ENCODE measurements at regions not wholly inside any gene's neighbourhood (a gene's known extent, or its start where the extent isn't known, plus 50 kb on each side); places are given as distances from the start of the nearest gene placed in this dataset.
A peak's percentile ranks its signal among the peaks of the same experiment; 100 is the strongest.
"Not testable (repeated sequence)": the region's sequence is repeated elsewhere in the genome, so short reads cannot be mapped to it uniquely, and the experiment has no call there.

- H3K27me3 ChIP-seq (ENCODE audit: control insufficient read depth, insufficient read depth, low read length) = no peaks in the 10 kb centered on the region
- H3K9me3 ChIP-seq (replicated peaks; ENCODE audit: control insufficient read depth, low read depth, low read length) = no peaks in the 10 kb centered on the region
- no peaks in the 10 kb centered on the region for H3K36me3 ChIP-seq (ENCODE audit: control insufficient read depth, insufficient read depth, low read length)
- H3K4me3 ChIP-seq (ENCODE audit: low read length) = no peak overlapping the region
- H3K27ac ChIP-seq (ENCODE audit: low read length) = no peak overlapping the region
- no peak for DNase-seq
- H3K4me1 ChIP-seq (ENCODE audit: control insufficient read depth, insufficient read depth, low read length) = no peaks in the 10 kb centered on the region
- no CpG with 5 or more reads among the region's 2 CpGs for WGBS (ENCODE audit: insufficient coverage)
Measured at GRCh38 chr5:106986006-106986405, 684.7 kb downstream of the EFNA5 start.

GRCh38 chr5:106985174-106985573 lies 685.6 kb downstream of the EFNA5 start:
- H3K27me3 ChIP-seq (ENCODE audit: control insufficient read depth, insufficient read depth, low read length) = no peaks in the 10 kb centered on the region
- no peaks in the 10 kb centered on the region for H3K9me3 ChIP-seq (replicated peaks; ENCODE audit: control insufficient read depth, low read depth, low read length)
- H3K4me1 ChIP-seq (ENCODE audit: control insufficient read depth, insufficient read depth, low read length) = no peaks in the 10 kb centered on the region
- H3K27ac ChIP-seq (ENCODE audit: low read length) = no peak overlapping the region
- DNase-seq = no peak
- no peak overlapping the region for H3K4me3 ChIP-seq (ENCODE audit: low read length)
- no CpG with 5 or more reads among the region's 6 CpGs for WGBS (ENCODE audit: insufficient coverage)
- H3K36me3 ChIP-seq (ENCODE audit: control insufficient read depth, insufficient read depth, low read length) = no peaks in the 10 kb centered on the region

GRCh38 chr5:106979178-106979577 lies 691.6 kb downstream of the EFNA5 start:
- H3K4me3 ChIP-seq (ENCODE audit: low read length); H3K27ac ChIP-seq (ENCODE audit: low read length); H3K9me3 ChIP-seq (replicated peaks; ENCODE audit: control insufficient read depth, low read depth, low read length); H3K4me1 ChIP-seq (ENCODE audit: control insufficient read depth, insufficient read depth, low read length); H3K27me3 ChIP-seq (ENCODE audit: control insufficient read depth, insufficient read depth, low read length); H3K36me3 ChIP-seq (ENCODE audit: control insufficient read depth, insufficient read depth, low read length); DNase-seq: not testable (repeated sequence)
- WGBS (ENCODE audit: insufficient coverage) = 80% methylated on average over 4 of the region's 11 CpGs

GRCh38 chr5:106978582-106979165 lies 692.1 kb downstream of the EFNA5 start:
- not testable (repeated sequence) for DNase-seq; H3K4me3 ChIP-seq (ENCODE audit: low read length); H3K27me3 ChIP-seq (ENCODE audit: control insufficient read depth, insufficient read depth, low read length); H3K36me3 ChIP-seq (ENCODE audit: control insufficient read depth, insufficient read depth, low read length); H3K4me1 ChIP-seq (ENCODE audit: control insufficient read depth, insufficient read depth, low read length); H3K27ac ChIP-seq (ENCODE audit: low read length); H3K9me3 ChIP-seq (replicated peaks; ENCODE audit: control insufficient read depth, low read depth, low read length)
- WGBS (ENCODE audit: insufficient coverage) = 76% methylated on average over 5 of the region's 13 CpGs

GRCh38 chr5:106976363-106976762 lies 694.4 kb downstream of the EFNA5 start:
- H3K4me3 ChIP-seq (ENCODE audit: low read length) = no peak overlapping the region
- H3K9me3 ChIP-seq (replicated peaks; ENCODE audit: control insufficient read depth, low read depth, low read length) = no peaks in the 10 kb centered on the region
- no peak overlapping the region for H3K27ac ChIP-seq (ENCODE audit: low read length)
- peak; percentile 6 for DNase-seq
- H3K36me3 ChIP-seq (ENCODE audit: control insufficient read depth, insufficient read depth, low read length) = no peaks in the 10 kb centered on the region
- whole genome bisulfite sequencing (ENCODE audit: insufficient coverage) = no CpG with 5 or more reads among the region's 3 CpGs
- no peaks in the 10 kb centered on the region for H3K4me1 ChIP-seq (ENCODE audit: control insufficient read depth, insufficient read depth, low read length)
- H3K27me3 ChIP-seq (ENCODE audit: control insufficient read depth, insufficient read depth, low read length) = no peaks in the 10 kb centered on the region

- no peak overlapping the region for H3K27ac ChIP-seq (ENCODE audit: low read length)
- H3K4me3 ChIP-seq (ENCODE audit: low read length) = no peak overlapping the region
- no peaks in the 10 kb centered on the region for H3K4me1 ChIP-seq (ENCODE audit: control insufficient read depth, insufficient read depth, low read length)
- WGBS (ENCODE audit: insufficient coverage) = no CpG with 5 or more reads among the region's 2 CpGs
- H3K27me3 ChIP-seq (ENCODE audit: control insufficient read depth, insufficient read depth, low read length) = no peaks in the 10 kb centered on the region
- no peaks in the 10 kb centered on the region for H3K36me3 ChIP-seq (ENCODE audit: control insufficient read depth, insufficient read depth, low read length)
- DNase-seq = no peak
- H3K9me3 ChIP-seq (replicated peaks; ENCODE audit: control insufficient read depth, low read depth, low read length) = no peaks in the 10 kb centered on the region
Measured at GRCh38 chr5:106974272-106974671, 696.5 kb downstream of the EFNA5 start.

GRCh38 chr5:106966686-106967315 lies 703.9 kb downstream of the EFNA5 start:
- no peak for DNase-seq
- Histone ChIP-seq H3K36me3 (ENCODE audit: control insufficient read depth, insufficient read depth, low read length) (no peaks in the 10 kb centered on the region), H3K27me3 (ENCODE audit: control insufficient read depth, insufficient read depth, low read length) (no peaks in the 10 kb centered on the region), H3K9me3 (replicated peaks; ENCODE audit: control insufficient read depth, low read depth, low read length) (no peaks in the 10 kb centered on the region), H3K4me3 (ENCODE audit: low read length) (no peak overlapping the region), H3K4me1 (ENCODE audit: control insufficient read depth, insufficient read depth, low read length) (no peaks in the 10 kb centered on the region), H3K27ac (ENCODE audit: low read length) (no peak overlapping the region)
- WGBS (ENCODE audit: insufficient coverage) = 66% methylated on average over 2 of the region's 4 CpGs

GRCh38 chr5:106964132-106964531 lies 706.6 kb downstream of the EFNA5 start:
- WGBS (ENCODE audit: insufficient coverage) = no CpG with 5 or more reads among the region's 1 CpG
- no peaks in the 10 kb centered on the region for H3K9me3 ChIP-seq (replicated peaks; ENCODE audit: control insufficient read depth, low read depth, low read length)

GRCh38 chr5:106963630-106964029 lies 707.1 kb downstream of the EFNA5 start:
- Histone ChIP-seq H3K4me1 (ENCODE audit: control insufficient read depth, insufficient read depth, low read length) (no peaks in the 10 kb centered on the region), H3K27ac (ENCODE audit: low read length) (no peak overlapping the region), H3K4me3 (ENCODE audit: low read length) (no peak overlapping the region), H3K27me3 (ENCODE audit: control insufficient read depth, insufficient read depth, low read length) (no peaks in the 10 kb centered on the region), H3K36me3 (ENCODE audit: control insufficient read depth, insufficient read depth, low read length) (no peaks in the 10 kb centered on the region), H3K9me3 (replicated peaks; ENCODE audit: control insufficient read depth, low read depth, low read length) (no peaks in the 10 kb centered on the region)
- WGBS (ENCODE audit: insufficient coverage) = no CpG with 5 or more reads among the region's 1 CpG
- no peak for DNase-seq

More at GRCh38 chr5:106964132-106964531, 706.6 kb downstream of the EFNA5 start:
- Histone ChIP-seq H3K36me3 (ENCODE audit: control insufficient read depth, insufficient read depth, low read length) (no peaks in the 10 kb centered on the region), H3K27ac (ENCODE audit: low read length) (no peak overlapping the region), H3K4me1 (ENCODE audit: control insufficient read depth, insufficient read depth, low read length) (no peaks in the 10 kb centered on the region), H3K4me3 (ENCODE audit: low read length) (no peak overlapping the region), H3K27me3 (ENCODE audit: control insufficient read depth, insufficient read depth, low read length) (no peaks in the 10 kb centered on the region)
- peak; percentile 14 for DNase-seq

- Histone ChIP-seq H3K36me3 (ENCODE audit: control insufficient read depth, insufficient read depth, low read length) (no peaks in the 10 kb centered on the region), H3K9me3 (replicated peaks; ENCODE audit: control insufficient read depth, low read depth, low read length) (no peaks in the 10 kb centered on the region), H3K4me3 (ENCODE audit: low read length) (no peak overlapping the region), H3K27me3 (ENCODE audit: control insufficient read depth, insufficient read depth, low read length) (no peaks in the 10 kb centered on the region), H3K4me1 (ENCODE audit: control insufficient read depth, insufficient read depth, low read length) (no peaks in the 10 kb centered on the region), H3K27ac (ENCODE audit: low read length) (no peak overlapping the region)
- DNase-seq = no peak
- WGBS (ENCODE audit: insufficient coverage) = no CpG with 5 or more reads among the region's 7 CpGs
Measured at GRCh38 chr5:106962464-106963230, 708.1 kb downstream of the EFNA5 start.

All from muscle of leg (tissue), 3 donors.